Ascending aorta (tissue), 2 donors: ENCODE measurements at regions not wholly inside any gene's neighbourhood (a gene's known extent, or its start where the extent isn't known, plus 50 kb on each side); places are given as distances from the start of the nearest gene placed in this dataset.

Experiments
- DNase-seq, 2 donors: peaks; one replicate each; pipeline ENCODE4 v3.0.0-alpha.2; 2019; ENCODE audit warnings: low spot score in 2 of 2
- H3K27ac ChIP-seq, 2 donors: fragments of 200-600 bp; sonication (generic); one replicate each; pipeline ENCODE4 v1.5.1; 2016 to 2017; ENCODE audit warnings: mild to moderate bottlenecking in 1 of 2
- H3K27me3 ChIP-seq: fragments of 200-600 bp; sonication (generic); one replicate; pipeline ENCODE4 v1.5.1; 2017
- H3K36me3 ChIP-seq, 2 donors: fragments of 200-600 bp; sonication (generic); one replicate each; pipeline ENCODE4 v1.5.1; 2016
- H3K4me1 ChIP-seq, 2 donors: fragments of 200-600 bp; sonication (generic); one replicate each; pipeline ENCODE4 v1.5.1; 2016 to 2017; ENCODE audit warnings: mild to moderate bottlenecking in 1 of 2
- H3K4me3 ChIP-seq, 2 donors: fragments of 200-600 bp; sonication (generic); one replicate each; pipeline ENCODE4 v1.5.1; 2016 to 2017; ENCODE audit warnings: mild to moderate bottlenecking in 1 of 2
- H3K9me3 ChIP-seq, 2 donors: fragments of 200-600 bp; sonication (generic); one replicate each; pipeline ENCODE4 v1.5.1; 2016
- CTCF ChIP-seq, 3 experiments: fragments of 200-600 bp in 2 of 3; fragments of 450-650 bp in 1 of 3; sonication (generic) in 2 of 3; IDR thresholded peaks; one replicate each; pipeline ENCODE4 v1.5.1; 2016 to 2019; ENCODE audit warnings: antibody characterized with exemption in 3 of 3, mild to moderate bottlenecking in 1 of 3, moderate library complexity in 1 of 3
- intact Hi-C: fragments of 100-400 bp; cut with DNase I; formaldehyde crosslinking; loops from one replicate; pipeline ENCODE4 v1.15.1; 2023

- TF ChIP-seq CTCF (IDR thresholded peaks at IDR 0.05): no peak
- H3K27me3 ChIP-seq: no peaks in the 10 kb centered on the region
- intact Hi-C loops: no loop called here
- DNase-seq: no peak
- no peak overlapping the region for H3K4me3 ChIP-seq
- peaks cover 0 to 6% of the 10 kb centered on the region in 2 donors for H3K4me1 ChIP-seq
- H3K36me3 ChIP-seq: no peaks in the 10 kb centered on the region
- no peak overlapping the region for H3K27ac ChIP-seq
- no peaks in the 10 kb centered on the region for H3K9me3 ChIP-seq
Measured at GRCh38 chr17:77891602-77892001, 66.9 kb upstream of the TNRC6C start.

- Histone ChIP-seq H3K9me3 (no peaks in the 10 kb centered on the region), H3K27ac (no peak overlapping the region), H3K27me3 (no peaks in the 10 kb centered on the region), H3K36me3 (no peaks in the 10 kb centered on the region), H3K4me1 (peaks cover 0 to 4% of the 10 kb centered on the region in 2 donors), H3K4me3 (no peak overlapping the region)
- intact Hi-C loops: no loop called here
- no peak for DNase-seq
- TF ChIP-seq CTCF (IDR thresholded peaks at IDR 0.05): no peak
Measured at GRCh38 chr17:77892031-77892430, 66.5 kb upstream of the TNRC6C start.

- DNase-seq: no peak
- H3K4me1 ChIP-seq: no peaks in the 10 kb centered on the region
- H3K27me3 ChIP-seq: no peaks in the 10 kb centered on the region
- TF ChIP-seq CTCF (IDR thresholded peaks at IDR 0.05): no peak
- no peak overlapping the region for H3K4me3 ChIP-seq
- no peaks in the 10 kb centered on the region for H3K36me3 ChIP-seq
- intact Hi-C loops: no loop called here
- no peaks in the 10 kb centered on the region for H3K9me3 ChIP-seq
- no peak overlapping the region for H3K27ac ChIP-seq
Measured at GRCh38 chr17:77892469-77893143, 65.9 kb upstream of the TNRC6C start.

- Histone ChIP-seq H3K9me3 (no peaks in the 10 kb centered on the region), H3K27me3 (no peaks in the 10 kb centered on the region), H3K4me3 (no peak overlapping the region), H3K27ac (no peak overlapping the region), H3K4me1 (no peaks in the 10 kb centered on the region), H3K36me3 (no peaks in the 10 kb centered on the region)
- DNase-seq: no peak
- no peak for TF ChIP-seq CTCF (IDR thresholded peaks at IDR 0.05)
- intact Hi-C loops: no loop called here
Measured at GRCh38 chr17:77893144-77894044, 65.1 kb upstream of the TNRC6C start.

- Histone ChIP-seq H3K4me3 (no peak overlapping the region), H3K27ac (no peak overlapping the region), H3K36me3 (no peaks in the 10 kb centered on the region), H3K9me3 (no peaks in the 10 kb centered on the region), H3K27me3 (no peaks in the 10 kb centered on the region), H3K4me1 (no peaks in the 10 kb centered on the region)
- TF ChIP-seq CTCF (IDR thresholded peaks at IDR 0.05): no peak
- intact Hi-C loops: no loop called here
- DNase-seq: no peak
Measured at GRCh38 chr17:77894126-77894956, 64.2 kb upstream of the TNRC6C start.
